BLaER1 treated with 17β-estradiol and CSF1 and Interleukin-3, amounts not matched to agents 10 nM and 100 nM (cell line): ENCODE measurements at regions not wholly inside any gene's neighbourhood (a gene's known extent, or its start where the extent isn't known, plus 50 kb on each side); places are given as distances from the start of the nearest gene placed in this dataset.
"Not testable (repeated sequence)": the region's sequence is repeated elsewhere in the genome, so short reads cannot be mapped to it uniquely, and the experiment has no call there.

ENCODE experiments used
- H3K27ac ChIP-seq, 11 experiments: shearing (Covaris generic); formaldehyde crosslinking; 2 replicates each; pipeline ENCODE4 v1.8.1; 2022
- H3K27me3 ChIP-seq, 11 experiments: shearing (Covaris generic); formaldehyde crosslinking; 2 replicates each; pipeline ENCODE4 v1.8.1; 2022
- H3K36me3 ChIP-seq, 11 experiments: shearing (Covaris generic); formaldehyde crosslinking; 2 replicates each; pipeline ENCODE4 v1.8.1; 2022
- H3K4me1 ChIP-seq, 10 experiments: shearing (Covaris generic); formaldehyde crosslinking; 2 replicates each; pipeline ENCODE4 v1.8.1; 2022
- H3K4me2 ChIP-seq, 11 experiments: shearing (Covaris generic); formaldehyde crosslinking; 2 replicates each; pipeline ENCODE4 v1.8.1; 2022
- H3K4me3 ChIP-seq, 10 experiments: shearing (Covaris generic); formaldehyde crosslinking; 2 replicates each; pipeline ENCODE4 v1.8.1; 2022
- H3K9ac ChIP-seq, 11 experiments: shearing (Covaris generic); formaldehyde crosslinking; 2 replicates each; pipeline ENCODE4 v1.8.1; 2022
- H3K9me3 ChIP-seq, 11 experiments: shearing (Covaris generic); formaldehyde crosslinking; replicated peaks in 1 of 11; 2 replicates each; pipeline ENCODE4 v1.8.1; 2022
- H4K20me1 ChIP-seq, 11 experiments: shearing (Covaris generic); formaldehyde crosslinking; 2 replicates each; pipeline ENCODE4 v1.8.1; 2022
- Cebpa-rat ChIP-seq, 11 experiments: shearing (Covaris generic); IDR thresholded peaks; 2 replicates each; pipeline ENCODE4 v1.8.1; 2022

DNA sequence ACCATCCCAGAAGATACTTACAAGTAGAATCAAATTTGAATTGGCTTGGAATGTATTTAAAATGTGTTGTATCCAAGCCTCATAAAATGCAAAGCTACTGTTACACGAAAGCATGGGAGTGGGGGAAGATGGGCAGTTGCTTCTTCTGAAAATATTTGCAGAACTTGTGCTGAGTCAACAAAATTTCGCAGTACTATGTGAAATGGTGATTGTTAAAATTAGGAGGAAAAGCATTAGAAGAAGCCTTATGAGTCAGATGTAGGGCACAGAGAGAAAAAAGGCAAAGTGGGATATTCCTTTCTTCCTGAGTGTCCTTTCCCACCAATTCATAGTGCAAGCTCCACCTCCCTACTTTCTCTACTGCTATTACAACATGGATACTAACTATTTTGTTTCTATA, 332.7 kb downstream of the PRDM5 start:
- H3K4me3 ChIP-seq: no peak overlapping the region
- H3K9ac ChIP-seq: no peak overlapping the region
- no peak overlapping the region for H3K4me2 ChIP-seq
- H4K20me1 ChIP-seq: no peaks in the 10 kb centered on the region
- no peak overlapping the region for H3K27ac ChIP-seq
- no peaks in the 10 kb centered on the region for H3K9me3 ChIP-seq
- H3K36me3 ChIP-seq: no peaks in the 10 kb centered on the region
- TF ChIP-seq Cebpa-rat (IDR thresholded peaks at IDR 0.05): no peak
- no peaks in the 10 kb centered on the region for H3K27me3 ChIP-seq
- no peaks in the 10 kb centered on the region for H3K4me1 ChIP-seq

- Histone ChIP-seq H3K4me3 (no peak overlapping the region), H3K9me3 (peaks cover 0 to 7% (median 0%) of the 10 kb centered on the region in 11 experiments; a peak in 5 of 22 replicates), H3K4me2 (no peak overlapping the region), H3K36me3 (no peaks in the 10 kb centered on the region), H3K4me1 (peaks cover 0 to 12% (median 0%) of the 10 kb centered on the region in 10 experiments; a peak in 2 of 20 replicates), H3K9ac (no peak overlapping the region), H3K27me3 (no peaks in the 10 kb centered on the region), H4K20me1 (no peaks in the 10 kb centered on the region), H3K27ac (no peak overlapping the region)
- no peak for TF ChIP-seq Cebpa-rat (IDR thresholded peaks at IDR 0.05)
These were observed 353.8 kb downstream of the PRDM5 start for GRCh38 chr4:120568731-120569130.

DNA sequence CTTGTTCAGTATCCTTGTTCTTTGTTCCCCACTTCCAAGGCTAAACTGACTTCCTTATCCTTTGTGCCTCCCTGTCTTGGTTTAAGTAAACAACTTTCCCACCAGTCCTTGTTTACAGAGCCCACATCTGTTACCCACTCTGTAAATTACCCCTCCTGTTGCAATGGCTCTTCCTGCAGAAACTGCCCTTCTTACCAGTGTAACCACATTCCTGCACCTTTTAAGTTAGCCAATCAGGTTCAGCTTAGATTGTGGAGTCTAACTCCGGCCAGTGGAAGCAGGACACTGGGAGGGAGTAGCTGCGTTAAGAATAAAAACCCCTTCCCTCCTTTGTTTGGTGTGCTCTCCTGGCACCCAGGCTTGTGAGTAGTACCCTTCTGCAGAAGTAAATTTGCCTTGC, 360.9 kb downstream of the PRDM5 start:
- Histone ChIP-seq H3K9me3 (peaks cover 9 to 28% (median 15%) of the 10 kb centered on the region in 11 experiments), H3K9ac (no peak overlapping the region), H3K27ac (no peak overlapping the region), H4K20me1 (no peaks in the 10 kb centered on the region), H3K4me2 (no peak overlapping the region), H3K4me3 (no peak overlapping the region), H3K4me1 (peaks cover 0 to 6% (median 0%) of the 10 kb centered on the region in 10 experiments; a peak in 3 of 20 replicates), H3K27me3 (no peaks in the 10 kb centered on the region), H3K36me3 (no peaks in the 10 kb centered on the region)
- TF ChIP-seq Cebpa-rat (IDR thresholded peaks at IDR 0.05): no peak

DNA sequence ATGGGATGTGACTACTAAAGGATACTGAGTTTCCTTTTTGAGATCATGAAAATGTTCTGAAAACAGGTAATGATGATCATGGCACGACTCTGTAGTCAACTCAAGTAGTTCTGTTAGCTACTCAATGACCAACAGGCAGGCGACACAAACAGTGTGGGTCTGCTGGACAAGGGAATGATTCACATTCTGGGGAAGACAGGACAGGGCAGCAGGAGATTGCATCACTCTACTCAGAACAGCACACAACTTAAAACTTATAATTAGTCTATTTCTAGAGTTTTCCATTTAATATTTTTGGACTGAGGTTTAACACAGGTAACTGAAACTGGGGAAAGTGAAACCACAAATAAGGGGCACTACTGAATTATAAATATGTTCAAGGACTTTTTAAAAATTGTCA, 365.2 kb downstream of the PRDM5 start:
- Histone ChIP-seq H3K4me3 (no peak overlapping the region), H3K36me3 (no peaks in the 10 kb centered on the region), H4K20me1 (no peaks in the 10 kb centered on the region), H3K4me2 (no peak overlapping the region; a peak in 1 of 22 replicates), H3K4me1 (peaks cover 0 to 6% (median 0%) of the 10 kb centered on the region in 10 experiments; a peak in 3 of 20 replicates), H3K27ac (no peak overlapping the region), H3K9ac (no peak overlapping the region), H3K27me3 (no peaks in the 10 kb centered on the region), H3K9me3 (peaks cover 9 to 19% (median 13%) of the 10 kb centered on the region in 11 experiments)
- no peak; a peak in 1 of 22 replicates for TF ChIP-seq Cebpa-rat (IDR thresholded peaks at IDR 0.05)

DNA sequence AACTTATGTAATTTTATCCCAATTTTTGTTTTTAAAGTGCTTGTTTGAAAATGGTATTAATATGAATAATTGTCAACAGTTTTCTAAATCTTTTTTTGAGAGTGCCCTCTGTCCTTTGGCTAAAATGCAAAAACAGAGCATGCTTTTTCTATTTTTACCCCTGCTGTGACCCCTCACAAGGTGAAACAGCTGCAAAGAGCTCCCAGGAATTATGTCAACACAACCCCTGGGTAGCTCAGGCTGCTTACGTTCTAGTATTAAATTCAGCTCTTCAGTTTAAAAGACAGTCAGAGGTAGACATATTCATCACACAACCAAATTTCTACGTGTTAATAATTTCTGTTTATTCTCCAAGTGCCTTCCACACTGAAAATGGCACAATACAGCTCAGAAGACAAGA, 367.5 kb downstream of the PRDM5 start:
- TF ChIP-seq Cebpa-rat (IDR thresholded peaks at IDR 0.05): no peak

DNA sequence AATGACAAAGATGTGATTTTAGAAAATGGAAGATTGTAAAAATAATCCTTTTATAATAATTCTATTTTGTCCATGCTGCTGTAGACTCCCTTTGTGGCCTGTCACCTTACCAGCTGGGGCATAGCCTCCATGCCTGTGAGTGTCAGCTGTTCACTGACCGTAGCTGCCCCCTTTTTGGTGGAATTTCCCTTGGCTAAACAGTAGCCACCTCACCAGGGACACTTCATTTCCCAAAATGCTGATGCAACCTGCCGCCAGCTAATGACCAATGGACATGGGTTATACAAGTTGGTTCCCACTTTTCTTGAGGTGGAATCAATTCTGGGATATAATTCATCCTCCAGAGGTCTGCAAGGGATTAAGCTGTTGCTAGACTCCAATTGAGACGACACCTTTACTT, 368.4 kb downstream of the PRDM5 start:
- no peak for TF ChIP-seq Cebpa-rat (IDR thresholded peaks at IDR 0.05)
- Histone ChIP-seq H3K27ac (no peak overlapping the region), H3K4me2 (no peak overlapping the region), H4K20me1 (no peaks in the 10 kb centered on the region), H3K9ac (no peak overlapping the region), H3K4me3 (no peak overlapping the region), H3K9me3 (peaks cover 0 to 6% (median 0%) of the 10 kb centered on the region in 11 experiments; a peak in 2 of 22 replicates), H3K27me3 (no peaks in the 10 kb centered on the region), H3K4me1 (peaks cover 0 to 6% (median 0%) of the 10 kb centered on the region in 10 experiments; a peak in 3 of 20 replicates), H3K36me3 (no peaks in the 10 kb centered on the region)

More for the DNA sequence above, 367.5 kb downstream of the PRDM5 start:
- peaks cover 0 to 6% (median 0%) of the 10 kb centered on the region in 10 experiments; a peak in 3 of 20 replicates for H3K4me1 ChIP-seq
- H3K36me3 ChIP-seq: no peaks in the 10 kb centered on the region
- H3K9me3 ChIP-seq: peaks cover 0 to 6% (median 0%) of the 10 kb centered on the region in 11 experiments; a peak in 2 of 22 replicates
- H4K20me1 ChIP-seq: no peaks in the 10 kb centered on the region
- H3K4me2 ChIP-seq: no peak overlapping the region
- no peak overlapping the region for H3K27ac ChIP-seq
- H3K4me3 ChIP-seq: no peak overlapping the region
- no peak overlapping the region for H3K9ac ChIP-seq
- H3K27me3 ChIP-seq: no peaks in the 10 kb centered on the region

- not testable (repeated sequence) for H3K4me2 ChIP-seq, H3K36me3 ChIP-seq, H4K20me1 ChIP-seq, H3K4me1 ChIP-seq, H3K9ac ChIP-seq, H3K9me3 ChIP-seq, H3K4me3 ChIP-seq, H3K27me3 ChIP-seq, H3K27ac ChIP-seq
These were observed 371.8 kb downstream of the PRDM5 start for GRCh38 chr4:120550624-120551220.

DNA sequence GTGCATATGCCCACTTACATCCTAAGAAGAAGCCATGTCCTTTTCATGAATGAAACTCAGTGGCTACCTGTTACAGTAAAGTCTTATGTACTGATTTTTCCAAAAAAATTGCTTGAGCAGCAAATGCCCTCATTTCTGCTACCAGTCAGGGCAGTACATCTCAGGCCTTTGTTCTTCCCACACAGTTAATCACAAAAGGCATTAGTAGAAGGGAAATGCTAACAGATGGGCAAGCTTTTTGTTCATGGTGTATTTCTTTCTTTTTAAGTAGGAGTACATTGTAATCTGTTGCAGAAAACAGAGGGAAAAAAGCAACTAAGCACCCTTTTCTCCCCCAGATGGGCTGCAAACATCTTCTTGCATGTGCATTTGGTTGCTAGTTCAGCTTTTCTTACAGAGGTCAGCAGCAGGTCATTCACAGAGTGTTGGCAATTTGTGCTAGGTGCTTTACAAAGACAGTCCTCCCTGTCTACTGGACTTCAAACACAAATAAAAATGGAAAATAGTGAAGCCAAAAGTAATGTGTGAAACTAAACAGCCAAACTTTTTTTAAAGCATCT, 373.4 kb downstream of the PRDM5 start:
- Histone ChIP-seq H3K4me2 (no peak overlapping the region), H3K4me3 (no peak overlapping the region), H3K27ac (no peak overlapping the region), H3K4me1 (no peaks in the 10 kb centered on the region), H3K36me3 (no peaks in the 10 kb centered on the region), H4K20me1 (no peaks in the 10 kb centered on the region), H3K27me3 (no peaks in the 10 kb centered on the region), H3K9ac (no peak overlapping the region), H3K9me3 (peaks cover 0 to 6% (median 0%) of the 10 kb centered on the region in 11 experiments; a peak in 2 of 22 replicates)
- no peak for TF ChIP-seq Cebpa-rat (IDR thresholded peaks at IDR 0.05)

GRCh38 chr4:120545391-120545790, 377.1 kb downstream of the PRDM5 start:
- TF ChIP-seq Cebpa-rat (IDR thresholded peaks at IDR 0.05): no peak
- no peaks in the 10 kb centered on the region for H4K20me1 ChIP-seq
- H3K4me2 ChIP-seq: no peak overlapping the region
- no peaks in the 10 kb centered on the region for H3K9me3 ChIP-seq
- no peaks in the 10 kb centered on the region for H3K27me3 ChIP-seq
- H3K4me3 ChIP-seq: no peak overlapping the region
- no peak overlapping the region for H3K9ac ChIP-seq
- no peaks in the 10 kb centered on the region for H3K36me3 ChIP-seq
- H3K27ac ChIP-seq: no peak overlapping the region
- no peaks in the 10 kb centered on the region for H3K4me1 ChIP-seq

GRCh38 chr4:120544838-120545237, 377.7 kb downstream of the PRDM5 start:
- no peak for TF ChIP-seq Cebpa-rat (IDR thresholded peaks at IDR 0.05)
- no peak overlapping the region for H3K9ac ChIP-seq
- H3K9me3 ChIP-seq: no peaks in the 10 kb centered on the region
- H4K20me1 ChIP-seq: no peaks in the 10 kb centered on the region
- no peak overlapping the region for H3K27ac ChIP-seq
- H3K4me1 ChIP-seq: no peaks in the 10 kb centered on the region
- H3K27me3 ChIP-seq: no peaks in the 10 kb centered on the region
- H3K36me3 ChIP-seq: no peaks in the 10 kb centered on the region
- H3K4me2 ChIP-seq: no peak overlapping the region
- no peak overlapping the region for H3K4me3 ChIP-seq
